ENCODE measurements at regions not wholly inside any gene's neighbourhood (a gene's known extent, or its start where the extent isn't known, plus 50 kb on each side); places are given as distances from the start of the nearest gene placed in this dataset.

- no peak for DNase-seq
These were observed 363.7 kb downstream of the ALG10 start for GRCh38 chr12:34386016-34386415.

GRCh38 chr12:34386621-34387255, 364.4 kb downstream of the ALG10 start:
- no peak for DNase-seq

GRCh38 chr12:34387711-34388635, 365.7 kb downstream of the ALG10 start:
- DNase-seq: no peak

GRCh38 chr12:34388636-34389377, 366.5 kb downstream of the ALG10 start:
- no peak for DNase-seq

- no peak for DNase-seq
These were observed 367.3 kb downstream of the ALG10 start for GRCh38 chr12:34389378-34390170.

GRCh38 chr12:34390171-34390841, 368.0 kb downstream of the ALG10 start:
- DNase-seq: no peak

GRCh38 chr12:34390846-34391700, 368.8 kb downstream of the ALG10 start:
- no peak for DNase-seq

- no peak for DNase-seq
These were observed 369.7 kb downstream of the ALG10 start for GRCh38 chr12:34391771-34392581.

- DNase-seq: no peak
These were observed 370.4 kb downstream of the ALG10 start for GRCh38 chr12:34392741-34393085.

- DNase-seq: no peak
These were observed 371.0 kb downstream of the ALG10 start for GRCh38 chr12:34393086-34393820.

- DNase-seq: no peak
These were observed 371.5 kb downstream of the ALG10 start for GRCh38 chr12:34393821-34394150.

GRCh38 chr12:34394211-34395055, 372.1 kb downstream of the ALG10 start:
- no peak for DNase-seq

GRCh38 chr12:34395056-34396005, 373.0 kb downstream of the ALG10 start:
- no peak for DNase-seq

GRCh38 chr12:34396006-34396860, 373.9 kb downstream of the ALG10 start:
- DNase-seq: no peak

GRCh38 chr12:34396861-34397590, 374.7 kb downstream of the ALG10 start:
- no peak for DNase-seq
